GDM1 (cell line): ENCODE measurements at regions not wholly inside any gene's neighbourhood (a gene's known extent, or its start where the extent isn't known, plus 50 kb on each side); places are given as distances from the start of the nearest gene placed in this dataset.

Source experiments
- DNase-seq: peaks from one replicate; lab custom pipeline; 2025; lab: John Stamatoyannopoulos, UW

DNA sequence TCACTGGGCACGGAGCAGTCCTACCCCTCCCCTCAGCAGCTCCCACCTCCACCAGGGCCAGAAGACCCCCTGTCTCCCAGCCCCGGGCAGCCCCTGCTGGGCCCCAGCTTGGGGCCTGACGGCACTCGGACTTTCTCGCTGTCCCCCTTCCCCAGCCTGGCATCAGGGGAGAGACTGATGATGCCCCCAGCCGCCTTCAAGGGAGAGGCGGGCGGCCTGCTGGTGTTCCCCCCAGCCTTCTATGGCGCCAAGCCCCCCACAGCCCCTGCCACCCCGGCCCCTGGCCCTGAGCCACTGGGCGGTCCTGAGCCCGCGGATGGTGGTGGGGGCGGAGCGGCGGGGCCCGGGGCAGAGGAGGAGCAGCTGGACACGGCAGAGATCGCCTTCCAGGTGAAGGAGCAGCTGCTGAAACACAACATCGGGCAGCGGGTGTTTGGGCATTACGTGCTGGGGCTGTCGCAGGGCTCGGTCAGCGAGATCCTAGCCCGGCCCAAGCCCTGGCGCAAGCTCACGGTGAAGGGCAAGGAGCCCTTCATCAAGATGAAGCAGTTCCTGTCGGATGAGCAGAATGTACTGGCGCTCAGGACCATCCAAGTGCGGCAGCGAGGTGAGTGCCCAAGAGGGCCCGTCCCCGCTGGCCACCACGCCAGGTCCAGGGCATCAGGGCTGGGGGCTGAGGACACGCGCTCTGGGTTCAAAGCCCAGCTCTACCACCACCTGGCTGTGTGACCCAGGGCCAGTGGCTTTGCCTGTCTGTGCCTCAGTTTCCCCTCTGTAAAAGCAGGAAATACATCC lies 58.6 kb downstream of the PHETA1 start:
- DNase-seq = no peak

DNA sequence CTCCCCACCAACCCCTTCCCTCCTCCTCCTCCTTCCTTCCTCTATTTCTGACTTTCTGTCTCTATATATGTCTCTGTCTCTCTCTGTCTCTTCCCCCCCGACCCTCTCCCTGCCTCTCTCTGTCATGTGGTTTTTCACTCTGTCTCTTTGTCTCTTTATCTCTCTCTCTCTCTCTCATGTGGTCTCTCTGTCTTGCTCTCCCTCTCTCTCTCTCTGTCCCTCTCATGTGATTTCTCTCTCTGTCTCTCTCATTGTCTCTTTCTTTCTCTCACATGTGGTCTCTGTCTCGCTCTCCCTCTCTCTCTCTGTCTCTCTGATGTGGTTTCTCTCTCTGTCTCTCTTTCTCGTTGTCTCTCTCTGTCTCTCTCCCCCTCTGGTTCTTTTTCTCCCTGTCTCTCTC lies 59.3 kb downstream of the PHETA1 start:
- DNase-seq = peak; percentile 38

DNA sequence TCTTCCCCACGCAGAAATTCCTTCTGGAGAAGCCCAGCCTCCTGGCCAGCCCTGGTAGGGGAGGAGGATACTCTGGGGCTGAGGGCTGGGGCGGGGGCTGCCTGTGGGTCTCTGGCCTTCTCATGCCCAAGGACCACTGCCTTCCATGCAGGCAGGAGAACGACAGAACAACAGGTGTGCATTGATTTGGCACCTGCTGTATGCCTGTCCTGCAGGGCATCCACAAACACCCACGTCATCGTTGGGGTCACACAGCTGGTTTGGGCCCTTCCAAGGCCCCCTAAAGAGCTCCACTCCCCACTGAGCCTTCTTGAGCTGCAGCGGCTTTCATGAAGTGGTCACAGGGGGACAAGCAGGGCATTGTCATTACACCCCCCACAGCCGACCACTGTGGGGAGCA lies 60.4 kb downstream of the PHETA1 start:
- no peak for DNase-seq

DNA sequence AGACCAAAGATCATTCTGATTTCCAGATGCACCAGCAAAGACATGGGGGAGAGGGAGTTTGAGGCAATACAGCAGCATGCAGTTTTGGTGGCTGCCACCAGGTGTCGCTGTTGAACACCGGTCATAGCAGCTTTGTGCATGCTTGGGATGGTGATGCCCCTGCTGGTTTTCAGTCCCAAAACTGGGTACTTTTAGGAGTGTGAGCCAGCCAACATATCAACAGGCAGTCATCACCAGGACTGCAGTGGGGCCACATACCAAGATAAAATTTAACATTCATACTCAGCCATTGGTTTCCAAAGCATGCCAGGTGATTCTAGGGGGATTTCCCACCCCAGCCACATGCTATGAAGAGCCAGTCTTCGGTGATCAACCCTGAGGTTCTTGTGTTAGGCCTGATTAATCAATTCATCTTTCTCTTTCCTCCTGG lies 64.2 kb downstream of the PHETA1 start:
- no peak for DNase-seq

DNA sequence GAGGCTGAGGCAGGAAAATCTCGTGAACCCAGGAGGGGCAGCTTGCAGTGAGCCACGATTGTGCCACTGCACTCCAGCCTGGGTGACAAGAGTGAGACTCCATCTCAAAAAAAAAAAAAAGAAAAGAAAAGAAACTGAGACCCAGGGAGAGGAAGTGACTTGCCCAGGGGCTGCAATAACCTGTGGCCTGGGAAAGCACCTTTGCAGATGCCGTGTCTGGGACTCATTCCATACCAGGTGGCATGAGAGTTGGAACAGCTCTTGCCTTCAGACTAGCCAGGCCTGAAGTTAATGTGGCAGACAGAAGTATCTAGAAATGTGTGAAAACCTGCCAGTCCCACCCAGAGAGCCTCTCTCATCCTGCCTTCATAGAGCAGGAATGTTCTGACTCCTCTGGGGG lies 65.4 kb downstream of the PHETA1 start:
- DNase-seq = no peak

DNA sequence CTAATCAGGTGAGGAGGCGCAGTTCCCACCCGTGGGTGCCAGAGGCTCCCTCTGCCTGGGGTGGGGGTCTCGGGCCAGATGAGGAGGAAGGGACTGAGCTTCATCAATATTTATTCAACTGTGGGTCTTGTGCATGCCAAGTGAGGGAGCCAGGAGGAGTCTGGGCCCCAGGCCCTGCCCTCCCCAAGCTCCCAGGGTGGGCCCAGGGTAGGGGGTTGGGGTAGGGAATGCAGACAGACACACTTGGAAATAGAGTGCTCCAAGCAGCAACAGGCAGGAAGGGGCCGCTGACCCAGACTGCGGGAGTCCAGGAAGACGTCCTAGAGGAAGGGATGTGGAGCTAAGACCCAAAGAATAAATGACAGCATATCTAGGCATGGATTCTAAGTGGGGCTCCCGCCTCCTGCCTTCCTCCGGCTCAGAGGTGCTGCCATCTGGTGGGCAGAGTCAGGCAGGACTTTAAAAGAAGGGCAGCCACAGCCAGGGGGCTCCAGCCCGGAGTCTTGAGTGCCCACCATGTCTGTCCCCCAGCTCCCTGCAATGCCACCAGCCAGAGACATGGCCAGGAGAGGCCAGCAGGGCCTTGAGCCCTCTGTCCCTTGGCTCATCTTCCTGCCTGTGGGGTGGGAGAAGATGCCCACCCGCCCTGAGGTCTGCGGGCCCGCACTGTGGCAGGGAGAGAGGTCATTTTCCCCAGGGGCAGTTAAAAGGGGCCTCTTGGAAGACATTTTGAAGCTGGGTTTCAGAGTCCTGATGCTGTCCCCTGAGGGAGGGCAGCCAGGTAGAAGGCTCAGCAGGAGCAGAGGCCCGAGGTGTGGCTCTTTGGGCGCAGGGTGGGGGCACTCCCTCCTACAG lies 70.1 kb downstream of the PHETA1 start:
- no peak for DNase-seq

DNA sequence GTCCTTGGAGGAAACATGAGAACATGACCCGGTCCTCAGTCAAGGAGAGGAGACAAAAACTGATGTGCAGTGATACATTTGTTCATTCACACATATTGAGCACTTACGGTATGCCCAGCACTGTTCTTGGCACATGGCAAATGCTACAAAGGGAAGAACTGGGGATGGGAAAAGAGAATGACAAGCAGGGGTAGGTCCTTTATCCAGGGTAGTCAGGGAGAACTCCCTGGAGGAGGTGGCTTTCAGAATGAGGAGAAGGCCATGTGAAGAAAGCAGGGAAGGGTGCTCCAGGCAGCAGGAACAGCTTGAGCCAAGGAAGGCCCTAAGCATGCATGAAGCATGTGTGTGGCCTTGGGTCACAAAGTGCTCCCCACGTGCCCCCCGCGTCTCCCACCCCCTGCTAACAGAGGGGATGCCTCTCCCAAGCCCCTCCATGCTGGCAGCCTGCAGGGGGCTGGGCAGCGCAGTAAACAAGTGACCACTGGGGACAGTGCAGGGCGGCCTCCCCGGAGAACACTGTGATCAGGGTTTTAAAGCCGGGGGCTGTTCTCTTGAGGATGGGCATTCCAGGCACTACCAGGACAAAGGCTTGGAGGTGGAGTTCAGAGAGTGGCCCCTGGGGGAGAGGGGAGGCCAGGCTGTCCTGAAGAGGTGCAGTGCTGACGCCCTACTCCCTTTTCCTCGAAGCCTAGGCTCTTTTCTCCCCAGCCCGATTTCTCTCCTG lies 71.0 kb downstream of the PHETA1 start:
- DNase-seq = no peak

DNA sequence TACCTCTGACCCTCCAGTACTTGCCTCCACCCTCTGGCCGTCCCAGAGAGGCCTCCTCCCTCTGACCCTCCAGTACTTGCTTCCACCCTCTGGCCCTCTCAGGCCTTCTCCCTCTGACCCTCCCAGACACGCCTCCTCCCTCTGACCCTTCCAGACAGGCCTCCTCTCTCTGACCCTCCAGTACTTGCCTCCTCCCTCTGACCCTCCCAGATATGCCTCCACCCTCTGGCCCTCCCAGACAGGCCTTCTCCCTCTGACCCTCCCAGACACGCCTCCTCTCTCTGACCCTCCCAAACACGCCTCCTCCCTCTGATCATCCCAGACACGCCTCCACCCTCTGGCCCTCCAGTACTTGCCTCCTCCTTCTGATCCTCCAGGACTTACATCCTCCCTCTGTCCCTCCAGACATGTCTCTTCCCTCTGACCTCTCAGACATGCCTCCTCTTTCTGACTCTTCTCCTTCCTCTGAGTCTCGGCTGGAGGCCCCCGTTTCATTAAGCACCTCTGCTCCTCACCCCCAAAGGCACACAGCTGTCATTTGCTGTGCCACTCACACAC lies 71.9 kb downstream of the PHETA1 start:
- DNase-seq = no peak

DNA sequence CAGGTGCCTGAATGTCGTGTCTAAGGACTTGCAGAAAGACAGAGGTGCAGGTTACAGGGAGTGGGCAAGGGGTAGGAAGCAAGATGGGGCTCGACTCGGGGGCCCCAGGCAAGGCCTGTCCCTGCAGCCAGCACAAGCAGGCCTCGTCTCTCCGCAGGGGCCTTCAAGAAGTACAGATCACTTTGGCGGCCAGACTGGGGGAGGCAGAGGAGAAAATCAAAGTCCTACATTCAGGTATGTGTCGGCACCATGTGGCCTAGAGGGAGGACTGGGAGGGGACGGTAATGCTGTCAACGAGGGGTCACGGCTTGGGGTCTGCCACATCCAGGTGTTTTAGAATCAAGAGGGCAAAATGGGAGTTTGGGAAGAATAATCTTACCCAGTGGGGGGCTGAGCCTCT lies 73.7 kb downstream of the PHETA1 start:
- DNase-seq = no peak

DNA sequence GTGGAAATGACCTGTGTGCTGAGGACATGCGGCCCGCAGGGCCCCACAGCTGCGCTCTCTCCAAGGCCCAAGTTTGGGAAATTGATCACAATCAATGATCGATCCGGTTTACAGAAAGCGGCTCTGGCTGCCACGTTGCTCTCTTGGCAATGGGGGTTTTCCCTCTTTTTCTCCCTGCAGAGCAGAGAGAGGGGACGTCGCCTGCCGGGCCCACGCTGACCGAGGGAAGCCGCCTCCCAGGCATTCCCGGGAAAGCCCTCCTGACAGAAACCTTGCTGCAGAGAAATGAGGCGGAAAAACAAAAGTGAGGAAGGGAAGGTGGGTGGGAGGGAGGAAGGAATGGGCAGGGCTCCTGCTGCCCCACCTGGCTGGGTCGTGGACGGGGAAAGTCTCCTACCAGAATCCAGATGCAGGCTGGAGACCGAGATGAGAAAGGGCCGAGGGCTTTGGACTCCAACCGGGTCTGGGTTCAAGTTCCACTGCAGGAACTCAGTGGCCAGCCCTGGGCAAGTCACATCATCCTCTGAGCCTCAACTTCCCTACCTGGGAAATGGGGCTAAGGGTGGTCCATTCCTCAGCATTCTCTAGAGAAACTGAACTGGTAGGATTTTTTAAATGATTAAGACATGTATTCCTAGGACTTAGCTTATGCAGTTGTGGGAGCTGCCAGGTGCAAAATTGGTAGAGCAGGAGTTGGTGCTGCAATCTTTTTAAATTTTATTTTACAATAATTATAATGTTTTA lies 75.5 kb downstream of the PHETA1 start:
- DNase-seq = no peak

DNA sequence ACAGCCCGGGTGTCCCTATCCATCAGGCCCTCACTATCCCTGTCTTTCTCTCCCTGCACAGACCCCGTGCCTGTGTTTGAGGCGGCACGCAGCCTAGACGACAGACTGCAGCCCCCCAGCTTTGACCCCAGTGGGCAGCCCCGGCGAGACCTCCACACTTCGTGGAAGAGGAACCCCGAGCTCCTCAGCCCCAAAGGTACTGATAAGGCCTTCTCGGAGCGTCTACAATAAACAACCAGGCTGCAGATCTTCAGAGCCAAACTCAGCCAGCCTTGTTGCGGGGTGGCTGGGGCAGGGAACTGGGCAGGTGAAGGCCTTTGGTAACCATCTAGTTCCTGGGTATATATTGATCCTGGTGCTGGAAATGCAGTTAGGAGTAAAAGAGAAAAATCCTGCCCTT lies 77.5 kb downstream of the PHETA1 start:
- DNase-seq = no peak

DNA sequence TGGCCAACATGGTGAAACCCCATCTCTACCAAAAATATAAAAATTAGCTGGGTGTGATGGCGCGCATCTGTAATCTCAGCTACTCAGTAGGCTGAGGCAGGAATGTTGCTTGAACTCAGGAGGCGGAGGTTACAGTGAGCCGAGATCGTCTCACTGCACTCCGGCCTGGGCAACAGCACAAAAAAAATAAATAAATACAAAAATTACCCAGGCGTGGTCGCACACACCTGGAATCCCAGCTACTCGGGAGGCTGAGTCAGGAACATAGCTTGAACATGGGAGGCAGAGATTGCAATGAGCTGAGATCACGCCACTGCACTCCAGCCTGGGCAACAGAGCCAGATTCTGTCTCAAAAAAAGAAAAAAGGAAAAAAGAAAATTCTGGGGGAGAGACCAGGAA lies 80.1 kb downstream of the PHETA1 start:
- DNase-seq = no peak

DNA sequence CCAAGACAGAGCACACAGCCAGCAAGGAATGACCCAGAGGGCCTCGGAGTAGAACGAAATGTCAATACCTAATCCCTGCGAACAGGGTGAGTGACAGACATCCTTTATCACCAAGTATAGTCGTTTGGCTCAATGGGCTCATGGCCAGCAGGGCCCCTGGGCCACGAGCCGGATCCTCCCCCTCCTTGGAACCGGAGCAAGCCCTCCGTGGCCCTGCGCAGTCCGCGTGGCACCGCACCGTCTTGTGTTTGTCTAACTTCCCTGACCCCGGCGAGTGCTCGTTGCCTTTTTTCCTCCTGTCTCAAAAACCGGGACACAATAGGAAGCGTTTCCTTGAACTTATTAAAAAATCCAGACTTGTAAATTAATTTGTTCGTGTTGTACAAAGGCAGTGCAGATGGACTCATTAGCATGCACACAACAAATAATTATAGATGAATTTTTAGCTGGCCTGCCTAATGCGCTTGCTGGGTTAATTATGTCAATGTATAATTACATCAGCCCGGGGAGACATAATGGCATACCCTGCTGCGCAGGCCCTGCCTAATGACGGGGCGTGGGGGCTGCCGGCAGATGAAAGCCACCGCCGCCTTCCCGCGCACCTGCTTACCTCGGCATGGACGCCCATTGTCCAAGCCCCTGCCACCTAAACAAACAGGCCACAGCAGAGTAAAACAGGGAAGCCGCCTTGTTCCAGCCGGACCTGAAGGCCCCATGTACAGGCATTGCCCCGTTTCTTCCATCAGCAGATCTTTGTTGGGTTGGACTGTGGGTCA lies 81.6 kb downstream of the PHETA1 start:
- DNase-seq = no peak

DNA sequence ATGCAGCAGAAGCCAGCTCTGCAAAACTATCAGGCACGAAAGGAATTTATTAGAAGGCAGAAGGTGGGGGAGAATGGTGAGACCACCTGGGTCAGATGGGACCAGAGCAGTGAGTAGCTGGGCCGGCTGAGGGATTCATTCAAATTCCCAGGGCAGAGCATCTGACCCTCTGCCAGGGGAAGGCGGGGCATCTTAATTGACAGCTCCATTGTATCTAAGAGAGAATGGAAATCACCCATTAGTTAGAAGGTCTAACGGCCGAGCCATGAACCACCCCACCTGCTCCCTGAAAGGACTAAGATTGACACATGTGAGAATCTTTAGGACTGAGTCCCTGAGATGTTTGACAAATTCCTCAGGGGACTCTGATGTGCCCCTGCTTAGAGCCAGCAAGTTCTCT lies 83.7 kb downstream of the PHETA1 start:
- DNase-seq = no peak

DNA sequence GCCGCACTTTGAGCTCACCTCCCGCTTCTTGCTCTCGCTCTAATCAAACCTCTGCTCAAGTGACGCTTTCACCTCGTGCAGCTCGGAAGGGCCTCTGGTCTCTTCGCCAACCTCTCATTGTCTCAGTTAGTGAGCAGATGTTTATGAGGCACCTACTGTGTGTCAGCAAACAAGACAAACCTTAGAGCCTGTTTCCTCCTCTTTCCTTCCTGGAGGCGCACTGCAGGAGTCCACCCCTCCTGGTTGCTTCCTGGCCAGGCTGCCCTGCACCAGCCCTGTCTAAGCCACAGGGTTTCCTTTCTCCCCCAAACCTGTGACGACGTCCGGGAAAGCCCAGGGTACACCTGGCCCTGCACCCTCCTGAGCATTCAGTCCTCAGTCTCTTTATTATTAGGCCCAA lies 84.2 kb downstream of the PHETA1 start:
- no peak for DNase-seq

DNA sequence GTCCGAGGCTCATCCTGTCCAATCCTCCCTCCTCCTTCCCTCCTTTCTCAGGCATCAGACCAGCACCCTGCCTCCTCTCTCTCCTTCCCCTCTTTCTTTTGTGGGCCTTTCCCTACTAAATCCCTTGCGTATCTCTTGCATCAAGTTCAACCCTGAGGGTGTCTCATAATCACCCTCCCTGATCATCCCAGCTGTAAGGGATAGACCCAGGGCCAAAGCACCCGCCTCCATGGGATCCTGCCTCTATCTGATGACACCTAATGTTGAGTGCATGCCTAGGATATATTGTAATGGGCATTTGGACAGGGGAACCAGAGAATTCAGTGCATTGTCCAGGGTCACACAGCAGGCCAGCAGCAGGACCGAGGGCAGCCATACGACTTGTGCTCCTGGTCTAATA lies 84.9 kb downstream of the PHETA1 start:
- no peak for DNase-seq

DNA sequence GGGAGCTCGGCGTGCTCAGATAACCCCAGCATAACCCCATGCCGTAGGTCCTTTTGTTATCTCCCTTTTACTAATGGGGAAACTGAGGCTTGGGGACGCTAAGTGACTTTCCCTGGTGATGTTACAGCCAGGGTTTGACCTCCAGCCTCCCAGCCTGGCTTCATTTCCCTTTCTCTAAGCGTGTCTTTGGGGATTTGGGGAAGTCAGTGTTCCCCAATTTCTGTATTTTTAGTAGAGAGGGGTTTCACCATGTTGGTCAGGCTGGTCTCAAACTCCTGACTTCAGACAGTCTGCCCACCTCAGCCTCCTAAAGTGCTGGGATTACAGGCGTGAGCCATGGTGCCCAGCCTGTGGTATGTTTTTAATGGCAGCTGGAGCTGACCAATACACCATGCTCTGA lies 85.4 kb downstream of the PHETA1 start:
- no peak for DNase-seq

DNA sequence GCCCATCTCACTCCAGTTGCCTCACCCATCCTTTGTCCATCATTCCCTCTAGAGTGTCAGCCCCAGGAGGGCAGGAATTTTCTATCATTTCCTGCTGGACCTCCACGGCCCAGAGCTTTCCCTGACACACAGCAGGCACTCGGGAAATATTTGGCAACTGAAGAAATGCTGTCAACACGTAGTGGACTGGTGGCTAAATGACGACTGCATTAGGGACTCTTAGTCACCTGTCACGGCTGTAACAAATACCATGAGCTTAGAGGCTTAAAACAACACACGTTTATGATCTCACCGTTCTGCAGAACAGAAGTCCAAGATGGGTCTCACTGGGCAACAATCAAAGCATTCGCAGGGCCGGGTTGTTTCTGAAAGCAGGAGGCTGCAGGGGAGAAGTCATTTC lies 91.3 kb downstream of the PHETA1 start:
- DNase-seq = no peak

DNA sequence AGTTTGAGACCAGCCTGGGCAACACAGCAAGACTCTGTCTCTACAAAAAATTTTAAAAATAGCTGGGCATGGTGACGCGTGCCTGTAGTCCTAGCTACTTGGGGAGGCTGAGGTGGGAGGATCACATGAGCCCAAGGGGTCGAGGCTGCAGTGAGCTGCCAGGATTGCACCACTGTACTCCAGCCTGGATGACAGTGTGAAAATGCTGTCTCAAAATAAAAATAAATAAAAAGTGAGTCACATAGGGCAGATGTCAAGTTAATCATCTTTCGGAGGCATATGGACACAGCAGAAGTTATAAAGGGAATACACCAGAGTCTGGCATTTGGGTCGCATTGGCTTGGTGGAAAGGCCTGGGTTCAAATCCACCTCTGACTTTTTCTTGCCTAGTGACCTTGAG lies 92.7 kb downstream of the PHETA1 start:
- no peak for DNase-seq

DNA sequence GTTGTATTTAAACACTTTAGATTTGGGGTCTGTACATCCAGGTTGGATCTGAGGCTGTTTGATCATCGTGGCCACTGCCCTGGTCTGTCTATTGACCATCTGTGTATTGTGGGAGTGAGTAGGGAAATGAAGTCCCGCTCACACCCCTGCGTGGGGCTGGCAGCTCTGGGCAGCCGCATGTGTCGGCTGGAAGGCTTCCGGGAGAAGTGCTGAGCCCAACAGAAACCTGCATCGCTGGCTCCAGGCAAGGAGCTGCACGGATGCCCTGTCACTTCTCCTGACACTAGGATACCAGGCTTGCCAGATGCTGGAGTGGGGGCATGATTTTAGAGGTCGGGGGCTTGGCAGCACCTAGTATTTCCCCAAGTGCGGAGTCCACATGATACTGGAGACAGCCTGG lies 93.6 kb downstream of the PHETA1 start:
- DNase-seq = no peak

DNA sequence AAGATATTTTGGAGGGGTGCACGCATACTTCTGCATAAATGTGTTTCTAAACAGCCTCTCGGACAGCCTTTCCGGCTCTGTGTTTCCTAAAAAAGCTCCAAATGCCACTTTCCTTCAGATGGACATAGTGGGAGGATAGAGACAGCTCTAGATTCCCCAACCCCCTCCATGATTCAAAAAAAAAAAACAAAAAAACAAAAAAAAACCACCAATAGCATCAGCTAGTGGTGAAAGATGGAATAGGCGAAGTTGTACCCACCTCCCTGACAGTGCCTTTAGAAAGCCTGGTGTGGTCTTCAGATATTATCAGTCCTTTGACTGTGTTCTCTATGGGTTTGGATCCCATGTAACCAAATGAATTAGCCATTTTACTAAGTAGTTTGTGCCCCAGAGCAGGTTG lies 94.1 kb downstream of the PHETA1 start:
- DNase-seq = no peak
